Pulmonary artery endothelial cell (primary cell): ENCODE measurements at regions not wholly inside any gene's neighbourhood (a gene's known extent, or its start where the extent isn't known, plus 50 kb on each side); places are given as distances from the start of the nearest gene placed in this dataset.

ENCODE experiments used
- DNase-seq: peaks from one replicate; pipeline ENCODE4 v3.0.0-alpha.2; 2011; ENCODE audit warnings: low read depth, low spot score

GRCh38 chrX:39536211-39536610 is 561.5 kb downstream of the BCOR start:
- no peak for DNase-seq

GRCh38 chrX:39541881-39542280 is 555.9 kb downstream of the BCOR start:
- DNase-seq: no peak

- no peak for DNase-seq
Measured at GRCh38 chrX:39542316-39542715, 555.4 kb downstream of the BCOR start.

DNA sequence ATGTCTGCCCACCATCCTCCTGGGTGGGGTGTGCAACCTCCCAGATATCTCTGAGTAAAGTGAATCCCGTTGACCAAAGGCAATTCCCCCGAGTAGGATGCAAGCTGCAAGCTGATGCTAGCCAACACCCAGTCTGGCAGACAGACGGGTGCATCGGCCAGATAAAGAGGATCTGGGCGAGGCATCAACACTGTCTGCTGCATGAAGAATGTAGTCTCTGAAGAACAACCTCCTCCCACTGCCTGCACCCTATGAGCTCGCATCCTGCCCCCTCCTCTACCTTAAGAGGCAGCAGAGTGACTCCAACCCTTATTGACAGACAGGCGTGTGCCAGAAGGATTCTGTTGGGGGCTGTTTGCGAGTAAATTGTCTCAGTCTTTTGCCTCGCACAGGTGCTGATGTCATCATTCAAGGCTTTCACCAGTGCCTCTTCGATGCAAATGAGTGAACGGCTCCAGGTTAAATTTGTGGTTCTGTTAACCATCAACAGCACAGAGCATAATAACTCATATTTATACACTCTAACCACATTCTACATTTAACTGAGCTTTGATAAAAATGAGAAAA is 546.9 kb downstream of the BCOR start:
- DNase-seq: no peak

- DNase-seq: no peak
Measured at GRCh38 chrX:39551762-39552161, 546.0 kb downstream of the BCOR start.

GRCh38 chrX:39555431-39555830 is 542.3 kb downstream of the BCOR start:
- DNase-seq: no peak

GRCh38 chrX:39556056-39556455 is 541.7 kb downstream of the BCOR start:
- no peak for DNase-seq

DNA sequence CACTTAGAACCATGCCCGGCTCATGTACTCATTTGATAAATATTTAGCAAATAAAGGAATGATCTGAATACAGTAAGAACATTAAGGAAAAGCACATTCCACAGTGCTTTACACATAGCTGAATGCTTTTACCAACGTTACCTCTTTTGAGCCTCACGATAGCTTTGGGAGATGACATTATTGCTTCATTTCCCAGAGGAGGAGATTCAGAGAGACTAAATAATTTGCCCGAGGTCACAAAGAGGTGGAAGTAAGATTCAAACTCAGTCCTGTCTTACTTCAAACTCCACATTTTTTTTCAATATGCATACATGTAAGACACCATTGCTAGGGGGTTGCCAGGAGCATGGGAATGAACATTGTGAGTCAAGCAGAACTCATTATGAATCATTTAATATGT is 538.5 kb downstream of the BCOR start:
- no peak for DNase-seq

DNA sequence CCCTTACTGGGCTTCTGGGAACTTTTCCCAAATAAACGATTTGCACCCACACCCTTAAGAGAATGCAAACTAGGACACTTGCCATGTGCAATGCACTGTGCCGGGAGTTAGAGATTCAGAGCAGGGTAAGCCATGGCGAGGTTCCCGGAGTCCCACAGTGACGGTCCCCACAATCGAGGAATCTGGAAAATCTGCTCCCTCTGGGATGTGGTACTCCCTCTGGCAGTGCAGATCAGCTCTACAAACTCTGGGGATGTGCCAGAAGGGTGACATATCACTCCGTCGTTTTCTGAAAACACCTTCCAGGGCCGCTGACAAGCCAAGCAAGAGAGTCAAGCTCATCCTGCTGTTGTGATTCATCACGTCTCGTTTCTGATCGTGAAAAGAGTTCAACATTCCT is 537.5 kb downstream of the BCOR start:
- no peak for DNase-seq

GRCh38 chrX:39563178-39563577 is 534.6 kb downstream of the BCOR start:
- DNase-seq: no peak

- DNase-seq: no peak
Measured at GRCh38 chrX:39564751-39565150, 533.0 kb downstream of the BCOR start.

- DNase-seq: no peak
Measured at GRCh38 chrX:39574178-39574577, 523.6 kb downstream of the BCOR start.

DNA sequence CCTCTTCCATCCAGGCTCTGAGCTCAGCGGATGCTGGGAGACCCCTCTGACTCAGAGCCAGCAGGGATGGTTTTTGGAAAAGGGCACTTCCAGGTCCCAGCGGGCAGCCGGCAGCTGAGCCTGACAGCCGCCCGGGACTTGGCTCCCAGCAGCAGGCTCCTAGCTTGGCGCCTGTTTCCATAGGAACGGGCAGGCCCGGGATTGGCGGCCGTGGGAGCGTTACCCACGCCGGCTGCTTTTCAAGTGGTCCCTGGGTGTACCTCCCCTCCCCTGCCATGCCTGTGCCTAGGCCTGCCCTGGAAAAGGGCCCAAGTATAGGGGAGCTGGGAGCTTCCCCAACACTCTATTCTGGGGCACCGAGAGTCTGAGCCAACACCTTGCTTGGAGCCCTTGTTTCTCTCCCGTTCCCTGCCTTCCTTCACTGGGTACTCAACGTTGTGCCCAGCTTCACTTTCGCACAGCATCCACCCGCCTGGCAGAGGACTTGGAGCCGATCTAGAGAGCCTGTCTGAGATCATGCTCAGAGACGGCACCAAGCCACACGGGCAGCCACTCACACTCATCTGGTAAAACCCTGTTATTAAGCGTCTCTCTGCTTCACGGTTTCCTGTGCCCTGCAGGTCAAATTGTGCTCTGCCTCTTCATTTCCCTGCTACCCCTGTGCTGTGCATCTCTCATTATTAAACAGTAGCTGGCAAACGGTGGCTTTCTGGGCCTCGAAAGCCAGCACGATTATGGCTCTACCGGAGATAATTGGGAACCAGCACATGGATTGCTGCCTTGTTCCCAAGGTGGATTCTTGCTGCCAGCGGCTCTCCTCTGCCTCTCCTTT is 521.5 kb downstream of the BCOR start:
- no peak for DNase-seq

GRCh38 chrX:39577206-39577984 is 520.4 kb downstream of the BCOR start:
- DNase-seq: no peak

GRCh38 chrX:39577985-39578869 is 519.5 kb downstream of the BCOR start:
- DNase-seq: no peak

DNA sequence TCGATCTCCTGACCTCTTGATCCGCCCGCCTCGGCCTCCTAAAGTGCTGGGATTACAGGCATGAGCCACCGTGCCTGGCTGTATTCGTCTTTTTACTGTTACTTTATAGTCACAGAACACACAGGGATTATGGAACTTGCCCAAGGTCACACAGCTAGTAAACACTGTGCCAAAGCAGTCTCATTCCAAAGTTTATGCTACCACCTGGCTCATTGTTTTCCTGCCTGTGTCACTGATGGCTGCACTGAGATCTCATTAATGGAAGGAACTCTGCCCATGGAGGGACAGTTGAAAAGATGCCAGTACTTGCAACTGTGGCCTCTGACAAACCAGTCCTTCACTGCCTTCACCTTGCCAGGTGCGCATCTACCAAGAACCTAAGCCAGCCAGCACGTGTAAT is 517.7 kb downstream of the BCOR start:
- DNase-seq: no peak

DNA sequence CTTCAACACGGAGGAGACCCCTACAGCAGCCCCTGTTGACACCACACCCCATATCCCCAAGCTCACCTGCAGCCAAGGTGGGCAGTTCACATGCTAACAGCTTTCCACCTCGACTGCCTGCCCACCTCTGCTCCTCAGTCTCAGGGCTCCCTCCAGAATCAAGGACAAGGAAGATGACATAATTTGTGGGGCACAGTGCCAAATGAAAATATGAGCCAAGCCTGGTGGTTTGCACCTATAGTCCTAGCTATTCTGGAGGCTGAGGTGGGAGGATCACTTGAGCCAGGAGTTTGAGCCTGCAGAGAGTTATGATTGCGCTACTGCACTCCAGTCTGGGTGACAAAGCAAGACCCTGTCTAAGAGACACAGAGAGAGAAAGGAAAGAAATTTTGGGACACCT is 516.3 kb downstream of the BCOR start:
- DNase-seq: no peak

DNA sequence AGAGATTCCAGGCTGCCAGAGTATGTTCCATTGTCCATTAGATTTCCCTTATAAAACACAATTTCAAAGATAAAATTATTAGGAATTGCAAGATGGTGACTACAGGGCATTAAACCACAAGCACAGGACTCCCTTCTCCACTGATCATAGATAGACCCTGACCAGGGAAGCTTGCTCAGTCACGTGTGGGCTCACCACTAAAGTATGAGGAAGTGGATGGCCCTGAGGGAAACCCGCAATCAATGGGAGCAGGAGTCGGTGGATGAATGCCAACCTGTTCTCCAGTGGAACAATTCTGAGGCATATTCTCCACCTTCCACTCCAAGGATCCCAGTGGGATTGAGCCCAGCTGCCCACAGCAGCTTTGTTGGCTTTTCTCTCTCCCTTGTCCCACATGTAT is 515.7 kb downstream of the BCOR start:
- no peak for DNase-seq

DNA sequence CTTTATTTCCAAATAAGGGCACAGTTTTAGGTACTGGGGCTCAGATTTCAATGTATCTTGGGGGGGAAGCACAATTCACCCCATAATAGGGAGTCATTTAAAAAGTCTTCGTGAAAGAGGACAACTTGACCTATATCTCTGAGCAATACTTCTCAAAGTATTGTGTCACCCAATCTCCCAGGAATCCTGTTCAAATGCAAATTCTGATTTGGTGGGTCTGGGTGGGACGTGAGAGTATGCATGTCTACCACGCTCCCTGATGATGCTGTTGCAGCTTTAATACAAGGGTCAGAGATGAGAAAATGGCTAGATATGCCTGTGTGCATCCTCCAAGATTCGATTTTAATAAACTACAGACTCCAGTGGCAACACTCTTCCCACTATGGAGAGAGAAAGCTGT is 514.8 kb downstream of the BCOR start:
- DNase-seq: no peak

GRCh38 chrX:39585808-39586207 is 511.9 kb downstream of the BCOR start:
- no peak for DNase-seq

DNA sequence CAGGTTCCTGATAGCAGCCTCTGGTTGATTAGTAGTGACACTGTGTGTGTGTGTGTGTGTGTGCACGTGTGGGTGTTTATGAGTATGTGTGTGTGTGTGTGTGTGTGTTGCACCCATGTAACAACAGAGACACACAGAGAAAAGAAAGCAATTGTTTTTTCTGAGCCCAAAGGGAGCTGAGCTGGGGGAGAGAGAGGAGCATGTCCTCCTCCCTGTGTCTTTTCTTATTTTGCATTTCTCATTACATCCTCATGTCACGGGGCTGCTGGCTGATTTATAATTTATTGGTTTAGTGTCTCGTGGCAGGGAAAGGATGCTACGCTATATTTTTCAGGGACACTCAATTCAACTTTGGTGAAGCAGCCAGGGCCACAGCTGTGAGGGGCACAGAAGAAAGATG is 511.4 kb downstream of the BCOR start:
- DNase-seq: no peak

DNA sequence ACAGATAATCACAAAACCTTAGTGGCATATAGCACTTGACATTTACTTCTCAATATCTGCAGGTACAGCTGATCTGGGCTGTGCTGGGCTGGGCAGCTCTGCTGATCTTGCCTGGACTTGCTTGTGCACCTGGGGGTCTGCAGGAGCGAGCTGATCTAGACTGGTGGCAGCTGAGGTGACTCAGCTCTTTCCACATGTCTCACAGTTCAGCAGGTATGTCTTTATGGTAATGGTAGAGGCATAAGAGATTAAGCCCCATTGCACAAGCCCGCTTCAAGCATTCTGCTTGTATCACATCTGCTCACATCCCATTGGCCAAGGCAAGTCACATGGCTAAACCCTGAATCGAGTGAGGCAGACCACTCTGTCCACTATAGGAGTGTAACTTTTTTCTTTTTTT is 506.7 kb downstream of the BCOR start:
- DNase-seq: no peak
